DMS53 (cell line): ENCODE measurements at regions not wholly inside any gene's neighbourhood (a gene's known extent, or its start where the extent isn't known, plus 50 kb on each side); places are given as distances from the start of the nearest gene placed in this dataset.
"Not testable (repeated sequence)": the region's sequence is repeated elsewhere in the genome, so short reads cannot be mapped to it uniquely, and the experiment has no call there.

ENCODE experiments used
- DNase-seq: peaks from one replicate; lab custom pipeline; 2025; lab: John Stamatoyannopoulos, UW

GRCh38 chr6:149239573-149240209 is 77.8 kb upstream of the TAB2 start:
- DNase-seq = no peak

- DNase-seq = no peak
Observed at GRCh38 chr6:149242883-149243282, 74.6 kb upstream of the TAB2 start.

- DNase-seq = no peak
Observed at GRCh38 chr6:149244105-149244504, 73.4 kb upstream of the TAB2 start.

GRCh38 chr6:149246691-149247384 is 70.7 kb upstream of the TAB2 start:
- DNase-seq = no peak

DNA sequence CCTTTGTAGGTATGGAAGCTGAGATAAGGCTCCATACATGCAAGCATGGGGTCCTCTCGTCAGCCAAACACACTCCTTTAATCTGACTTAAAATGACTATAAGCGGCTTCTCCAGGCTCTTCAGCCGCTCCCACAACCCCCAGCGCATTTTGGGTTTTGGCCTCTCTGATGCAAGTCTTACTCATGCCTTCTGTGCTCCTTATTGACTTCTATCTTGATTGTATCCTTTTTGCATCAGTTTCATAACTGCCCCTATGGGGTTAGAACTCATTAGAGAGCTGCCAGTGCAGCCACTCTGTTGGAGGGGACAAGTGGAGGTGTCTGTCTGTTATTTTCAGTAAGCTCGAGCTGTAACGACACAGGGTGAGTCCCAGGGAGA is 70.1 kb upstream of the TAB2 start:
- DNase-seq = no peak

- not testable (repeated sequence) for DNase-seq
Observed at GRCh38 chr6:149248263-149248662, 69.2 kb upstream of the TAB2 start.

DNA sequence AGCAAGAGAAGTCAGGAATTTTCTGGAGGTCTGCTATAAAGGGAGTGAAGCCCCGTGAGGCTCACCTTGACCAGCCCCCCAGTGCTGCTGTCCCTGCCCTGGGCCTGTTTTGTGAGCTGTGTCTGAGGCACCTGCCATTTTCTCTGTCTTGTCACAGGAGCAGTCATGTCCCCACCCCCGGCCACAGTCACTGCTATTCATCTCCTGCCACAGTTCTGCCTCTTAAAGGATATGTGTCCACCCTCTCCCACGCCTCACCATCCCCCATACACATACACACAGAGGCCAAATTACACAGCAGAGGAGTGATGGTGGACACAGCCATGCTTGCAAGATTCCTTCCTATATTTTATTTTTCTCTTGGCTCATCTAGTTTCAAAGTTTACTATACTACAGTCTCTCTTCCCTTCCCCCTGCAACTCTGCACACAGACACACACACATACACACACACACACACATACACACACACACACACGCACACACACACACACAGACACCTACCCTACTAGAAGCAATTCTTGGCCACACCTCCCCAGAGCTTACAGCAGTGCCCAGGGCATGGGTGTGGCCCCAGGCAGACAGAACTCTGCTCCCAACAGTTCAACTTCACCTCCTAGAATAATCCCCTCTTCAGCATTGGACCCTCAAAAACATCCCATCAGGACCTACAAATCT is 68.7 kb upstream of the TAB2 start:
- peak; percentile 7 for DNase-seq

DNA sequence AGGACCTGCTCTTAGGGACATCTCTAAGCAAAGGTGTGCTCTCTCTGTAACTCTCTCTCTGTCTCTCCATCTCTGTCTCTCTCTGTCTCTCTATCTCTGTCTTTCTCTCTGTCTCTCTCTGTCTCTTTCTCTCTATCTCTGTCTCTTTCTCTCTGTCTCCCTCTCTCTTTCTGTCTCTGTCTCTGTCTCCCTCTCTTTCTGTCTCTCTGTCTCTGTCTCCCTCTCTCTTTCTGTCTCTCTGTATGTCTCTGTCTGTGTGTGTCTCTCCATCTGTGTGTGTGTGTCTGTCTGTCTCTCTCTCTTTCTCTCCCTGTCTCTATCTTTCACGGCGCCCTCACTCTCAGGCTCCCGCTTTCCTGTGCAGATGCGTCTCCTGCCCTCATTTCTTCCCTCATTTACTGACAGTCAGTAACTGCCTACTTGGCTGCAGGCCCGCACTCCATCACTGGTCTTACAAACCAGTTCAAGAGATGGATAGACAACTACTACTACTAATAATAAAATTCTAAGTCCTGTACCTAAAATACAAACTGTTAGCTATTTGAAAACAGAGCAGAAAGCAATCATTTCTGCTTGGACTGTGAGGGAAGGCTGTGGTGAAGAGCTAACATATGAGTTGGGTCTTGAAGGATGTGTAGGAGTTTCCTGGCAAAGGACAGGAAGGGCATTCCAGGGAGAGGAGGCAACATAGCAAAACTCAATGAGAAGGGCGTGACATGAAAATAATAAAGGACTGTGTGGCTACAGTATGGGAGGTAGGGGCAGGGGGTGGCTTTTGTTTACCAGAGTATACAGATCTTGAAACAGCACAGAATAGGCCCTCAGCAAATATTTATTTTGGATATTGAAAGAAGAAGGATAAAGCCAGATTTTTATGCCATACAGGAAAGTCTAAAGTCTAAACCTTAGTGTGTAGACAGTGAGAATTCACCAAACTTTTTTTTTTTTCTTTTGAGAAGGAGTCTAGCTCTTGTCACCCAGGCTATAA is 67.8 kb upstream of the TAB2 start:
- no peak for DNase-seq

GRCh38 chr6:149250951-149251350 is 66.6 kb upstream of the TAB2 start:
- peak; percentile 5 for DNase-seq

DNA sequence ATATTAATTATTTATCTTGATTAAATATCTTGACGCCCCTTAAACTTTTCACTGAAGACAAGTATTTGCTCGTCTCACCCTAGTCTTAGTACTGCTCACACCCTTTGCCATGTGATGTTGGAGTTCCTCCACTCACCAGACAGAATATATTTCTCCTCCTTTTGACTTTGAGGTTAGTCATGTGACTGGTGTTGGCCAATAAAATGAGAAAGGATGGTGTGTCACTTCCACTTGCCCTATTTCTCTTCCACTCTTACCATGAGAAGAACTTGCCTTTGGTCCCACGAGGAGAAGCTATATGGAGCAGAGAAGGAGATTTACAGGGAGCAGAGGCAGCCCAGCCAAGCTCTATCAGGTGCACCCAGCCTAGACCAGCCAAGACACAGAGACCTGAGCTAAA is 64.9 kb upstream of the TAB2 start:
- no peak for DNase-seq

- DNase-seq = no peak
Observed at GRCh38 chr6:149254253-149254652, 63.3 kb upstream of the TAB2 start.

DNA sequence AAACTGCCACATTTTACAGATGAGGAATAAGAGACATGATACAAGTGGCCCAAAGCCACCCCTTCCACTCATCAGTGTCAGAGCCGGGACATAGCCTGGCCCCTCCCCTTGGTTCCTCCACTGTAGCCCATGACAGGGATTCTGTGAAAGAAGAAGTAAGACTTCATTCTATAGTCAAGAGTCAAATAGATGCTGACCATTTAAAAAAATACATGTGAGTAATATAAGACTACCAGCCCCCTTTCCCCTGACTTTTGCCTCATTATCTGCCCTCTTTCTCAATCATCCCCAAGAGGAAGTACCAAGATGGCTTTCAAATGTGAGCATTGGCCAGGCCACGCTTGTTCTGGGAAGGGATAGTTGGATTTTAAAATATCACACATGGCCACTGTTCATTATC is 57.8 kb upstream of the TAB2 start:
- DNase-seq = no peak

- DNase-seq = no peak
Observed at GRCh38 chr6:149260214-149260874, 57.2 kb upstream of the TAB2 start.

DNA sequence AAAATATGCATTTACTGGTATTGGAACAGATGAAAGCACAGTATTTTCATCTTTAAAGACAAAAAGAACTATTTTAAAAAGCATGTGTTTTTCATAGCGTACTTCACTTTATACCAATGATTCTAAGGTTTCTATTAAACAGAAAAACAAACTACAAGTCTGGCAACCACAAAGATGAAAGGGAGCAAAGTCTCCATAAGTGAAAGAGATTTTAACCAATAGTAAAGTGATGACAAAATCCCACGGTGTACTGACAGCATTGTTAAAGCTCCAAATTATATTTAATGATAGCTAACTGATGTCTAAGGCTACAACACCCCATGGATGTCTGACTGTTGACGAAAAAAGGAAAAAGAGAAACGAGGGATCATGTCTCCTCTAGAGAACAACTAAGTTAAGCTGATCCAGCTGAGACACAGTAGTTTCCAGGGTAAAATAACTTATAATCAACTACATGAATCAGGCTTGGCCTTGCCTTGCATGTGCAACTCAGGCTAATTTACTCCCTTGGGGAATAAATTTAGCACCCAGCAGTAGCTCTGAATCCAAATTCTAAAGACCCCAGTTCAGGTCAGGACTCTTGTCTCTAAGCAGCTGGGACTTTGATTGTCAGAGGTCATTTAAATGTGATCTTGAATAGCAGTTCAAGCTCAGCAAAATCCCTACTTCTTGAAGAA is 56.0 kb upstream of the TAB2 start:
- DNase-seq = no peak

DNA sequence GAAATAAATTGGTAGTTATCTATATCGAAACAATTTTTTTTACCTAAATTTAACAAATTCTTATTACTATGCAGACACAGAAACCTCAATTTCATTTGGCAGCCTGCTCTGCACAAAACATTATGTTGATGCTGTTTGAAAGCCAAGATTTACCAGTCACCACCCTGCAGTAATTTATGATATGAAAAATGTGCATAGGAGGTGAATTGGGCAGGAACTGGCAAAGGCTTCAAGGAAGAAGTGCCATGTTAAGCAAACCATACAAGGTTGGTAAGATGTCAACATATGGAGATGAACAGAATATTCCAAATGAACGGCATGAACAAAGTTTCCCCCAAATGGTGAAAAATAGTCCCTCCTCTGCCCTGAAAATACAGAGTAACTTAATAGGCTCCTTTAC is 54.2 kb upstream of the TAB2 start:
- DNase-seq = no peak

- DNase-seq = peak; percentile 94
Observed at GRCh38 chr6:149264629-149265028, 52.9 kb upstream of the TAB2 start.

GRCh38 chr6:149265945-149266344 is 51.6 kb upstream of the TAB2 start:
- DNase-seq = no peak

GRCh38 chr6:149266659-149267058 is 50.9 kb upstream of the TAB2 start:
- no peak for DNase-seq

DNA sequence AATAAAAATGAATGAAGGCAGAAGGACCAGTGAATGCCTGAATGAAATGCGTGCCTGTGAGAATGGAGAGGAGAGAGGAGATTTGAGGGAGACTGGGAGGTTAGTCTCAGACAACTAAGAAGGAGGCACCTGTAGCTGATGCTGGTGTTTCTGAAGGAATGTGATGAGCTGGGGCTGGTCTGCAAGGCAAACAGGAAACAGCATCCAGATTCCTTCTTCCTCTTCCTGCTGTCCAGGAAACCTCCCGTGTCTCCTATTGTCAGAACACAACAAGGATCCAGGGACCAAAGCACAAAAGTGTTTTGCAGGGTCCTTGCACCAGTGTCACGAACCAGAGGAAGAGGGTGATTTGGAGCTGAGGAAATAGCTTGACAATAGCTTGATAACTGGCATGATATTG is 50.4 kb upstream of the TAB2 start:
- DNase-seq = no peak

GRCh38 chr6:149267513-149268043 is 49.9 kb upstream of the TAB2 start:
- no peak for DNase-seq
